Heart left ventricle (tissue), 13 donors: ENCODE measurements at regions not wholly inside any gene's neighbourhood (a gene's known extent, or its start where the extent isn't known, plus 50 kb on each side); places are given as distances from the start of the nearest gene placed in this dataset.
"Not testable (repeated sequence)": the region's sequence is repeated elsewhere in the genome, so short reads cannot be mapped to it uniquely, and the experiment has no call there.

Source experiments
- CTCF ChIP-seq, 12 donors: fragments of 200-600 bp; sonication (generic) in 4 of 12; IDR thresholded peaks; one replicate each; pipeline versions ENCODE4 v1.5.0 to v1.8.0; 2018 to 2022; ENCODE audit warnings: antibody characterized with exemption in 12 of 12, mild to moderate bottlenecking in 5 of 12
- POLR2A ChIP-seq, 2 donors: fragments of 450-650 bp; IDR thresholded peaks; one replicate each; pipeline ENCODE4 v1.6.1; 2017; ENCODE audit warnings: antibody characterized with exemption in 2 of 2, mild to moderate bottlenecking in 2 of 2, moderate library complexity in 2 of 2
- donor health status: ischemic (EF 13 %, LVEDD 7.1; RV severe dilation, severe dysfunction).
- donor health status: DM: no; HTN: yes; CAD: no.
- donor health status: DM: no; HTN: no; CAD: no.
- donor health status: ischemic (EF 25% LVEDD 6.9; RV normal size, moderate dysfunction).
- donor health status: ischemic (EF 25% LVEDD 5.7; RV mildly dilated, moderate dysfunction).
- donor health status: ischemic (EF 35%, LVEDD 5.7; RV mildly dilated, moderate dysfunction).
- donor health status: nonischemic (EF 11% LVEDD 7.7; RV severe dilation, severe dysfunction).
- donor health status: DM: yes; HTN: yes; CAD: no.
- donor health status: PGD.
- donor health status: ischemic (EF 29% LVEDD 5.4; RV normal size, mild dysfunction).
- donor health status: nonischemic (EF 23%, LVEDD 6.1; RV moderate dilation, normal function).

DNA sequence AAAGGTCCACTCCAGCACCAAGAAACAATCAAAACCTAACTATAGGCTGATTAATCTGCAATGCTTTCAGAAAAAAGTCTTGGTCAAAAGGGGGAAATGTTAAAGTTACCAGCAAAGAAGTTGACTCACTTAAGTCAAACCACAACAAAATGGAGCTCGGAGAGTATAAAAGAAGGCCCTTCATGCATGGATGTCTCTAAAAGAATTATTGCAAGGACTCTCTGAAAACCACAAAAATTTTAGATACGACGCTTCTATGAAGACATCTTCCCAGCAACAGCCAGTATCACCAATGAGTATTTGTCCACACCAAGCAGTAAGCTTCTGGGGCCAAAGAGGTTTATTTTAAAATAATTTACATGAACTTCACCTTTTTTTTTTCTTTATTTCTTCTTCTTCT, 1327.4 kb upstream of the CDH18 start:
- TF ChIP-seq CTCF, POLR2A (IDR thresholded peaks at IDR 0.05): not testable (repeated sequence)
